ENCODE measurements at regions not wholly inside any gene's neighbourhood (a gene's known extent, or its start where the extent isn't known, plus 50 kb on each side); places are given as distances from the start of the nearest gene placed in this dataset.

GRCh38 chr1:30197639-30198450 lies 525.5 kb downstream of the MATN1 start:
- Histone ChIP-seq H3K36me3 (replicated peaks in 1 of 2; ENCODE audit: control insufficient read depth in 1 of 2, insufficient read depth in 2 of 2, low read length in 2 of 2) (no peaks in the 10 kb centered on the region), H3K79me2 (ENCODE audit: insufficient read depth, low read length) (no peaks in the 10 kb centered on the region), H3K4me3 (replicated peaks in 1 of 3; ENCODE audit: insufficient read depth in 1 of 3, low read depth in 2 of 3, low read length in 3 of 3) (no peak overlapping the region), H3K9ac (ENCODE audit: insufficient read depth, low read depth, low read length) (no peak overlapping the region), H2AFZ (ENCODE audit: low read length) (no peak overlapping the region), H3K27ac (ENCODE audit: extremely low read length, insufficient read depth, low read length) (no peak overlapping the region), H3K4me2 (ENCODE audit: low read depth, low read length) (no peak overlapping the region), H4K20me1 (ENCODE audit: insufficient read depth, low read length) (no peaks in the 10 kb centered on the region), H3K9me3 (ENCODE audit: low read length) (peaks cover 16% of the 10 kb centered on the region), H3K27me3 (ENCODE audit: control insufficient read depth in 1 of 2, insufficient read depth in 2 of 2, low read length in 2 of 2) (no peaks in the 10 kb centered on the region), H3K4me1 (ENCODE audit: insufficient read depth, low read length) (0 out of 2 replicates have a peak, but pooled peaks cover 7% of the 10 kb centered on the region)
- ChIA-PET CTCF (ENCODE audit: low intra/inter-chr PET ratio, low total read pairs) (no interaction called here), POLR2A (no interaction called here)
- TF ChIP-seq TGIF2 (CRISPR knock-in tag; IDR thresholded peaks at IDR 0.05) (no peak), BCLAF1 (IDR thresholded peaks at IDR 0.05) (no peak), HDAC2 (CRISPR knock-in tag; IDR thresholded peaks at IDR 0.05) (no peak), ZSCAN30 (CRISPR knock-in tag; IDR thresholded peaks at IDR 0.05) (no peak), CENPX (CRISPR knock-in tag; IDR thresholded peaks at IDR 0.05) (no peak), ZNF777 (CRISPR knock-in tag; IDR thresholded peaks at IDR 0.05) (no peak), ZNF883 (CRISPR knock-in tag; IDR thresholded peaks at IDR 0.05; ENCODE audit: not compliant biosample characterization) (no peak), TFDP2 (CRISPR knock-in tag; IDR thresholded peaks at IDR 0.05) (no peak), ZFP90 (CRISPR knock-in tag; IDR thresholded peaks at IDR 0.05; ENCODE audit: borderline replicate concordance) (no peak)
- TF ChIP-seq, protein P1, sequence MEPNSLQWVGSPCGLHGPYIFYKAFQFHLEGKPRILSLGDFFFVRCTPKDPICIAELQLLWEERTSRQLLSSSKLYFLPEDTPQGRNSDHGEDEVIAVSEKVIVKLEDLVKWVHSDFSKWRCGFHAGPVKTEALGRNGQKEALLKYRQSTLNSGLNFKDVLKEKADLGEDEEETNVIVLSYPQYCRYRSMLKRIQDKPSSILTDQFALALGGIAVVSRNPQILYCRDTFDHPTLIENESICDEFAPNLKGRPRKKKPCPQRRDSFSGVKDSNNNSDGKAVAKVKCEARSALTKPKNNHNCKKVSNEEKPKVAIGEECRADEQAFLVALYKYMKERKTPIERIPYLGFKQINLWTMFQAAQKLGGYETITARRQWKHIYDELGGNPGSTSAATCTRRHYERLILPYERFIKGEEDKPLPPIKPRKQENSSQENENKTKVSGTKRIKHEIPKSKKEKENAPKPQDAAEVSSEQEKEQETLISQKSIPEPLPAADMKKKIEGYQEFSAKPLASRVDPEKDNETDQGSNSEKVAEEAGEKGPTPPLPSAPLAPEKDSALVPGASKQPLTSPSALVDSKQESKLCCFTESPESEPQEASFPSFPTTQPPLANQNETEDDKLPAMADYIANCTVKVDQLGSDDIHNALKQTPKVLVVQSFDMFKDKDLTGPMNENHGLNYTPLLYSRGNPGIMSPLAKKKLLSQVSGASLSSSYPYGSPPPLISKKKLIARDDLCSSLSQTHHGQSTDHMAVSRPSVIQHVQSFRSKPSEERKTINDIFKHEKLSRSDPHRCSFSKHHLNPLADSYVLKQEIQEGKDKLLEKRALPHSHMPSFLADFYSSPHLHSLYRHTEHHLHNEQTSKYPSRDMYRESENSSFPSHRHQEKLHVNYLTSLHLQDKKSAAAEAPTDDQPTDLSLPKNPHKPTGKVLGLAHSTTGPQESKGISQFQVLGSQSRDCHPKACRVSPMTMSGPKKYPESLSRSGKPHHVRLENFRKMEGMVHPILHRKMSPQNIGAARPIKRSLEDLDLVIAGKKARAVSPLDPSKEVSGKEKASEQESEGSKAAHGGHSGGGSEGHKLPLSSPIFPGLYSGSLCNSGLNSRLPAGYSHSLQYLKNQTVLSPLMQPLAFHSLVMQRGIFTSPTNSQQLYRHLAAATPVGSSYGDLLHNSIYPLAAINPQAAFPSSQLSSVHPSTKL (CRISPR knock-in tag; IDR thresholded peaks at IDR 0.05), result no peak
- intact Hi-C loops (cut with micrococcal nuclease; ENCODE audit: unreplicated experiment), result no loop called here
- no peak for FAIRE-seq
- under 1% methylated on average over 4 of the region's 4 CpGs for WGBS (ENCODE audit: low lambda C conversion rate)
- BruUV-seq (replicated peaks), result no TSS peak
- ATAC-seq, result no peak
- no peak for DNase-seq (ENCODE audit: low spot score)
- in situ Hi-C loops (cut with HindIII; ENCODE audit: extremely low pct_ligation_motif_present, low pct_unique_long_range_greater_than_20kb), result no loop called here
